CD14-positive monocyte (primary cell): ENCODE measurements at regions not wholly inside any gene's neighbourhood (a gene's known extent, or its start where the extent isn't known, plus 50 kb on each side); places are given as distances from the start of the nearest gene placed in this dataset.

ENCODE experiments used
- DNase-seq, 3 donors: peaks; one replicate each; pipeline ENCODE4 v3.0.0-alpha.2; 2011 to 2022
- H2AFZ ChIP-seq: 2 replicates; pipeline ENCODE4 v1.6.0; 2012; ENCODE audit warnings: mild to moderate bottlenecking, low read depth, low read length, inconsistent platforms; ENCODE audit not compliant: insufficient read depth, poor library complexity, severe bottlenecking
- H3K27ac ChIP-seq, 2 donors: 1 replicate in 1 of 2; 2 replicates in 1 of 2; pipeline ENCODE4 v1.5.1; 2012 to 2013; ENCODE audit warnings: low read length in 2 of 2, control low read depth in 1 of 2, inconsistent platforms in 1 of 2, low read depth in 1 of 2, mild to moderate bottlenecking in 1 of 2
- H3K27me3 ChIP-seq, 2 donors: one replicate each; pipeline versions ENCODE4 v1.6.0 to v1.6.1; 2011 to 2013; ENCODE audit warnings: low read length in 2 of 2; ENCODE audit not compliant: control insufficient read depth in 2 of 2, insufficient read depth in 2 of 2
- H3K36me3 ChIP-seq, 2 donors: replicated peaks in 1 of 2; 1 replicate in 1 of 2; 2 replicates in 1 of 2; pipeline versions ENCODE4 v1.5.1 to v1.6.1; 2012 to 2013; ENCODE audit warnings: low read length in 2 of 2, control low read depth in 1 of 2, inconsistent platforms in 1 of 2, mild to moderate bottlenecking in 1 of 2; ENCODE audit not compliant: insufficient read depth in 2 of 2, control insufficient read depth in 1 of 2
- H3K4me1 ChIP-seq, 2 donors: 1 replicate in 1 of 2; 2 replicates in 1 of 2; pipeline versions ENCODE4 v1.5.1 to v1.6.1; 2012 to 2013; ENCODE audit warnings: low read length in 2 of 2, control low read depth in 1 of 2, inconsistent platforms in 1 of 2, mild to moderate bottlenecking in 1 of 2, moderate library complexity in 1 of 2; ENCODE audit not compliant: insufficient read depth in 2 of 2, control insufficient read depth in 1 of 2
- H3K4me2 ChIP-seq: replicated peaks from 2 replicates; pipeline ENCODE3; 2012; ENCODE audit warnings: low read length, moderate library complexity, mild to moderate bottlenecking; ENCODE audit not compliant: poor library complexity, severe bottlenecking; ENCODE audit errors: extremely low read depth
- H3K4me3 ChIP-seq, 3 experiments: fragments of 200-600 bp in 1 of 3; sonication (generic) in 1 of 3; replicated peaks in 1 of 3; 1 replicate in 2 of 3; 2 replicates in 1 of 3; pipeline ENCODE4 v1.5.1; 2011 to 2013; ENCODE audit warnings: low read length in 3 of 3, mild to moderate bottlenecking in 3 of 3, control low read depth in 2 of 3, low read depth in 2 of 3, inconsistent platforms in 1 of 3, moderate library complexity in 1 of 3
- H3K79me2 ChIP-seq: 2 replicates; pipeline ENCODE4 v1.6.0; 2012; ENCODE audit warnings: mild to moderate bottlenecking, control low read depth, inconsistent platforms, low read length, moderate library complexity; ENCODE audit not compliant: insufficient read depth
- H3K9ac ChIP-seq: 2 replicates; pipeline ENCODE4 v1.6.0; 2017; ENCODE audit warnings: low read length, mild to moderate bottlenecking; ENCODE audit not compliant: insufficient read depth, poor library complexity, severe bottlenecking
- H3K9me3 ChIP-seq, 2 donors: replicated peaks in 1 of 2; 1 replicate in 1 of 2; 2 replicates in 1 of 2; pipeline versions ENCODE4 v1.5.1 to v1.6.1; 2012 to 2013; ENCODE audit warnings: low read length in 2 of 2, control low read depth in 1 of 2; ENCODE audit not compliant: control insufficient read depth in 1 of 2, insufficient read depth in 1 of 2
- H4K20me1 ChIP-seq: 2 replicates; pipeline ENCODE4 v1.6.0; 2012; ENCODE audit warnings: mild to moderate bottlenecking, low read length, control low read depth, moderate library complexity; ENCODE audit not compliant: insufficient read depth
- H3K27ac Mint-ChIP-seq, 7 donors: one replicate each; pipeline ENCODE4 v1.8.0; 2020; ENCODE audit warnings: mild to moderate bottlenecking in 7 of 7, mixed read lengths in 7 of 7, moderate library complexity in 6 of 7, inconsistent platforms in 2 of 7
- H3K27me3 Mint-ChIP-seq, 3 donors: one replicate each; pipeline ENCODE4 v1.8.0; 2021 to 2022; ENCODE audit warnings: low read depth in 3 of 3, mild to moderate bottlenecking in 3 of 3, mixed read lengths in 3 of 3, moderate library complexity in 3 of 3, inconsistent platforms in 1 of 3
- H3K36me3 Mint-ChIP-seq, 2 donors: one replicate each; pipeline ENCODE4 v1.8.0; 2020; ENCODE audit warnings: mixed read lengths in 2 of 2, inconsistent platforms in 1 of 2, mild to moderate bottlenecking in 1 of 2
- H3K4me1 Mint-ChIP-seq: one replicate; pipeline ENCODE4 v1.8.0; 2020; ENCODE audit warnings: mild to moderate bottlenecking, mixed read lengths
- H3K4me3 Mint-ChIP-seq, 2 donors: one replicate each; pipeline ENCODE4 v1.8.0; 2020; ENCODE audit warnings: mild to moderate bottlenecking in 2 of 2, mixed read lengths in 2 of 2, moderate library complexity in 1 of 2
- H3K9me3 Mint-ChIP-seq, 7 donors: one replicate each; pipeline ENCODE4 v1.8.0; 2020 to 2022; ENCODE audit warnings: mixed read lengths in 7 of 7, mild to moderate bottlenecking in 6 of 7, moderate library complexity in 6 of 7, inconsistent platforms in 2 of 7
- WGBS: methylation state at CpG from one replicate; pipeline ENCODE4 v1.1.5; 2013; ENCODE audit warnings: missing lambda C conversion rate; ENCODE audit not compliant: insufficient coverage; 5-methylcytosine and 5-hydroxymethylcytosine counted together
- intact Hi-C, 2 donors: fragments of 100-400 bp; cut with micrococcal nuclease; formaldehyde crosslinking; loops; one replicate each; pipeline versions ENCODE4 v1.15.0 to v1.15.1; 2023
- TF ChIP-seq, protein P1 (sequence below): fragments of 200-600 bp; IDR thresholded peaks from one replicate; pipeline ENCODE4 v1.8.0; 2022; ENCODE audit warnings: antibody characterized with exemption, mild to moderate bottlenecking

DNA sequence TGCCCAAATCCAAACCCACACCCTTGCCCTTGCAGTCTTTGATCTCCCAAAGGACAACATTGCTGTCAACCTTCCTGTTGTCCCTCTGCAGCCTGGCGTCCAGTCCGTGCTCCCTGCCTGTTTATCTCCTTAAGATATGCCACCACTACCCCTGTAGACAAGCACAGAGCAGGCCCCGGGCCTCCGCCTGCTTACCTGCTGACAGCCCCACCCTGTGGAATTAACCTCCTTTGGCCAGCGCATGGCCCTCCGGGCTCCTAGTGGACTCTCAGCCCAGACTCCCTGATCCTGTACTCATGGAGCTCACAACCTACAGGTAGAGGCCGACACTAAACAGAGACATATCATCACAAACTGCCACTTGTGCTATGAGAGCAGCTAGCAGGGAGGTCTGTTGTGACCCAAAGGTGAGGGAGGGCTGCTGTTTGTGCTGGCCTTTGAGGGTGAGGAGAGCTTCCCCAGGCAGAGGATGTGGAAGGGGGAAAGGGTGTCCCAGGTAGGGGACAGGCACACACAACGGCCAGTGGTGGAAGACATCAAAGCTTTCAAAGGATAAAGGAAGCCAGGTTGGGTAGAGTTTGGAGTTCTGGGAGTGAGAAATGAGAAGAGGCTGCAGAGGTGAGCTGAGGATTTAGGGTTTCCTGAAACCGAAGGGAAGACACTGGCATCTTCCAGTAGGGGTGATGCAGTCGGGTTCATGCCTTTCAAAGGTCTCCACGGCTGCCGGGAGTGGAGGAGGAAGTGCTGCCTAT, 174.5 kb upstream of the ZMIZ1 start:
- peaks cover 0 to 11% (median 7%) of the 10 kb centered on the region in 7 donors for H3K9me3 Mint-ChIP-seq
- no peaks in the 10 kb centered on the region for H3K4me1 Mint-ChIP-seq
- H3K36me3 ChIP-seq = no peaks in the 10 kb centered on the region
- no peak overlapping the region for H3K4me3 Mint-ChIP-seq
- intact Hi-C loops = no loop called here
- H3K4me3 ChIP-seq = no peak overlapping the region
- H2AFZ ChIP-seq = no peak overlapping the region
- no peak overlapping the region for H3K27ac ChIP-seq
- H3K79me2 ChIP-seq = no peaks in the 10 kb centered on the region
- whole genome bisulfite sequencing = 97% methylated on average over 9 of the region's 12 CpGs
- no peaks in the 10 kb centered on the region for H4K20me1 ChIP-seq
- peaks cover 4 to 8% (median 5%) of the 10 kb centered on the region in 3 donors for H3K27me3 Mint-ChIP-seq
- H3K4me1 ChIP-seq = no peaks in the 10 kb centered on the region
- H3K27me3 ChIP-seq = no peaks in the 10 kb centered on the region
- H3K36me3 Mint-ChIP-seq = no peaks in the 10 kb centered on the region
- TF ChIP-seq, protein P1, sequence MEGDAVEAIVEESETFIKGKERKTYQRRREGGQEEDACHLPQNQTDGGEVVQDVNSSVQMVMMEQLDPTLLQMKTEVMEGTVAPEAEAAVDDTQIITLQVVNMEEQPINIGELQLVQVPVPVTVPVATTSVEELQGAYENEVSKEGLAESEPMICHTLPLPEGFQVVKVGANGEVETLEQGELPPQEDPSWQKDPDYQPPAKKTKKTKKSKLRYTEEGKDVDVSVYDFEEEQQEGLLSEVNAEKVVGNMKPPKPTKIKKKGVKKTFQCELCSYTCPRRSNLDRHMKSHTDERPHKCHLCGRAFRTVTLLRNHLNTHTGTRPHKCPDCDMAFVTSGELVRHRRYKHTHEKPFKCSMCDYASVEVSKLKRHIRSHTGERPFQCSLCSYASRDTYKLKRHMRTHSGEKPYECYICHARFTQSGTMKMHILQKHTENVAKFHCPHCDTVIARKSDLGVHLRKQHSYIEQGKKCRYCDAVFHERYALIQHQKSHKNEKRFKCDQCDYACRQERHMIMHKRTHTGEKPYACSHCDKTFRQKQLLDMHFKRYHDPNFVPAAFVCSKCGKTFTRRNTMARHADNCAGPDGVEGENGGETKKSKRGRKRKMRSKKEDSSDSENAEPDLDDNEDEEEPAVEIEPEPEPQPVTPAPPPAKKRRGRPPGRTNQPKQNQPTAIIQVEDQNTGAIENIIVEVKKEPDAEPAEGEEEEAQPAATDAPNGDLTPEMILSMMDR = no peak
- DNase-seq = no peak
- H3K9me3 ChIP-seq = peaks cover 5 to 6% of the 10 kb centered on the region in 2 donors
- H3K9ac ChIP-seq = no peak overlapping the region
- H3K27ac Mint-ChIP-seq = peak overlapping the region in 1 of 7 donors; percentile 16
- H3K4me2 ChIP-seq = no peak overlapping the region

- peaks cover 4 to 8% (median 5%) of the 10 kb centered on the region in 3 donors for H3K27me3 Mint-ChIP-seq
- no peaks in the 10 kb centered on the region for H3K36me3 Mint-ChIP-seq
- Histone ChIP-seq H4K20me1 (no peaks in the 10 kb centered on the region), H3K79me2 (no peaks in the 10 kb centered on the region), H3K27me3 (no peaks in the 10 kb centered on the region), H3K9me3 (peaks cover 5 to 6% of the 10 kb centered on the region in 2 donors), H3K4me2 (no peak overlapping the region), H3K4me1 (no peaks in the 10 kb centered on the region), H3K4me3 (no peak overlapping the region), H2AFZ (no peak overlapping the region), H3K27ac (no peak overlapping the region), H3K36me3 (no peaks in the 10 kb centered on the region), H3K9ac (no peak overlapping the region)
- WGBS = 96% methylated on average over 3 of the region's 3 CpGs
- intact Hi-C loops = no loop called here
- H3K4me1 Mint-ChIP-seq = no peaks in the 10 kb centered on the region
- no peak for DNase-seq
- H3K9me3 Mint-ChIP-seq = peaks cover 0 to 11% (median 7%) of the 10 kb centered on the region in 7 donors
- no peak overlapping the region for H3K27ac Mint-ChIP-seq
- TF ChIP-seq, protein P1 = no peak
- H3K4me3 Mint-ChIP-seq = no peak overlapping the region
These were observed 173.9 kb upstream of the ZMIZ1 start for GRCh38 chr10:78894841-78895195.
